GM12878 (cell line): ENCODE measurements at regions not wholly inside any gene's neighbourhood (a gene's known extent, or its start where the extent isn't known, plus 50 kb on each side); places are given as distances from the start of the nearest gene placed in this dataset.

ENCODE experiments used
- BCL11A ChIP-seq: IDR thresholded peaks from 2 replicates; pipeline ENCODE4 v1.6.1; 2011; ENCODE audit warnings: low read depth, low read length
- EP300 ChIP-seq, 2 experiments: fragments of 150-350 bp in 1 of 2; IDR thresholded peaks; 2 replicates each; pipeline ENCODE4 v1.6.1; 2011 to 2012; ENCODE audit warnings: low read depth in 2 of 2, low read length in 2 of 2, borderline replicate concordance in 1 of 2, improper control_type of control experiment in 1 of 2, inconsistent platforms in 1 of 2; ENCODE audit not compliant: control insufficient read depth in 1 of 2
- NFYB ChIP-seq: IDR thresholded peaks from 2 replicates; pipeline ENCODE4 v1.6.1; 2011; ENCODE audit warnings: low read depth, mild to moderate bottlenecking, low read length, improper control_type of control experiment, moderate library complexity; ENCODE audit not compliant: insufficient read depth
- POLR2AphosphoS5 ChIP-seq: IDR thresholded peaks from 2 replicates; pipeline ENCODE4 v1.6.1; 2011; ENCODE audit warnings: mild to moderate bottlenecking, low read length, inconsistent platforms
- RFX5 ChIP-seq: IDR thresholded peaks from 2 replicates; pipeline ENCODE4 v1.6.1; 2011; ENCODE audit warnings: low read depth, low read length, improper control_type of control experiment
- ZNF217 ChIP-seq: fragments of 450-650 bp; IDR thresholded peaks from 2 replicates; pipeline ENCODE4 v1.6.1; 2017; ENCODE audit warnings: antibody characterized with exemption, mild to moderate bottlenecking
- TF ChIP-seq, protein P1 (sequence below), 3 experiments: IDR thresholded peaks in 2 of 3; conservative IDR thresholded peaks in 1 of 3; 2 replicates each; pipeline ENCODE4 v1.5.1; 2011; ENCODE audit warnings: low read depth in 3 of 3, low read length in 3 of 3, mild to moderate bottlenecking in 3 of 3, control low read depth in 2 of 3, moderate library complexity in 2 of 3, inconsistent platforms in 1 of 3, mixed read lengths in 1 of 3; ENCODE audit not compliant: control insufficient read depth in 2 of 3, insufficient read depth in 1 of 3; ENCODE audit errors: extremely low read depth in 1 of 3
- TF ChIP-seq, protein P2 (sequence below): IDR thresholded peaks from 2 replicates; pipeline ENCODE4 v1.6.1; 2012; ENCODE audit warnings: low read depth, low read length, improper control_type of control experiment
- TF ChIP-seq, protein P3 (sequence below): IDR thresholded peaks from 2 replicates; pipeline ENCODE4 v1.6.1; 2011; ENCODE audit warnings: borderline replicate concordance, low read depth, mild to moderate bottlenecking, moderate library complexity, low read length; ENCODE audit not compliant: insufficient read depth, poor library complexity, severe bottlenecking
- TF ChIP-seq, protein P4 (sequence below): IDR thresholded peaks from 2 replicates; pipeline ENCODE4 v1.6.1; 2012; ENCODE audit warnings: low read depth, low read length, improper control_type of control experiment

- no peak for TF ChIP-seq EP300 (IDR thresholded peaks at IDR 0.05; ENCODE audit: borderline replicate concordance in 1 of 2, control insufficient read depth in 1 of 2, low read depth in 2 of 2, low read length in 2 of 2)
- TF ChIP-seq, protein P1, sequence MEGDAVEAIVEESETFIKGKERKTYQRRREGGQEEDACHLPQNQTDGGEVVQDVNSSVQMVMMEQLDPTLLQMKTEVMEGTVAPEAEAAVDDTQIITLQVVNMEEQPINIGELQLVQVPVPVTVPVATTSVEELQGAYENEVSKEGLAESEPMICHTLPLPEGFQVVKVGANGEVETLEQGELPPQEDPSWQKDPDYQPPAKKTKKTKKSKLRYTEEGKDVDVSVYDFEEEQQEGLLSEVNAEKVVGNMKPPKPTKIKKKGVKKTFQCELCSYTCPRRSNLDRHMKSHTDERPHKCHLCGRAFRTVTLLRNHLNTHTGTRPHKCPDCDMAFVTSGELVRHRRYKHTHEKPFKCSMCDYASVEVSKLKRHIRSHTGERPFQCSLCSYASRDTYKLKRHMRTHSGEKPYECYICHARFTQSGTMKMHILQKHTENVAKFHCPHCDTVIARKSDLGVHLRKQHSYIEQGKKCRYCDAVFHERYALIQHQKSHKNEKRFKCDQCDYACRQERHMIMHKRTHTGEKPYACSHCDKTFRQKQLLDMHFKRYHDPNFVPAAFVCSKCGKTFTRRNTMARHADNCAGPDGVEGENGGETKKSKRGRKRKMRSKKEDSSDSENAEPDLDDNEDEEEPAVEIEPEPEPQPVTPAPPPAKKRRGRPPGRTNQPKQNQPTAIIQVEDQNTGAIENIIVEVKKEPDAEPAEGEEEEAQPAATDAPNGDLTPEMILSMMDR (IDR thresholded peaks at IDR 0.05 in 2 of 3, conservative IDR thresholded peaks at IDR 0.05 in 1 of 3; ENCODE audit: control insufficient read depth in 2 of 3, extremely low read depth in 1 of 3, insufficient read depth in 1 of 3, low read depth in 3 of 3, low read length in 3 of 3): no peak
- TF ChIP-seq NFYB: no peak
- TF ChIP-seq, protein P2, sequence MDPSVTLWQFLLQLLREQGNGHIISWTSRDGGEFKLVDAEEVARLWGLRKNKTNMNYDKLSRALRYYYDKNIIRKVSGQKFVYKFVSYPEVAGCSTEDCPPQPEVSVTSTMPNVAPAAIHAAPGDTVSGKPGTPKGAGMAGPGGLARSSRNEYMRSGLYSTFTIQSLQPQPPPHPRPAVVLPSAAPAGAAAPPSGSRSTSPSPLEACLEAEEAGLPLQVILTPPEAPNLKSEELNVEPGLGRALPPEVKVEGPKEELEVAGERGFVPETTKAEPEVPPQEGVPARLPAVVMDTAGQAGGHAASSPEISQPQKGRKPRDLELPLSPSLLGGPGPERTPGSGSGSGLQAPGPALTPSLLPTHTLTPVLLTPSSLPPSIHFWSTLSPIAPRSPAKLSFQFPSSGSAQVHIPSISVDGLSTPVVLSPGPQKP: no peak
- TF ChIP-seq, protein P3, sequence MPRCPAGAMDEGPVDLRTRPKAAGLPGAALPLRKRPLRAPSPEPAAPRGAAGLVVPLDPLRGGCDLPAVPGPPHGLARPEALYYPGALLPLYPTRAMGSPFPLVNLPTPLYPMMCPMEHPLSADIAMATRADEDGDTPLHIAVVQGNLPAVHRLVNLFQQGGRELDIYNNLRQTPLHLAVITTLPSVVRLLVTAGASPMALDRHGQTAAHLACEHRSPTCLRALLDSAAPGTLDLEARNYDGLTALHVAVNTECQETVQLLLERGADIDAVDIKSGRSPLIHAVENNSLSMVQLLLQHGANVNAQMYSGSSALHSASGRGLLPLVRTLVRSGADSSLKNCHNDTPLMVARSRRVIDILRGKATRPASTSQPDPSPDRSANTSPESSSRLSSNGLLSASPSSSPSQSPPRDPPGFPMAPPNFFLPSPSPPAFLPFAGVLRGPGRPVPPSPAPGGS: no peak
- TF ChIP-seq ZNF217: no peak
- no peak for TF ChIP-seq POLR2AphosphoS5
- no peak for TF ChIP-seq RFX5
- no peak for TF ChIP-seq BCL11A
- TF ChIP-seq, protein P4, sequence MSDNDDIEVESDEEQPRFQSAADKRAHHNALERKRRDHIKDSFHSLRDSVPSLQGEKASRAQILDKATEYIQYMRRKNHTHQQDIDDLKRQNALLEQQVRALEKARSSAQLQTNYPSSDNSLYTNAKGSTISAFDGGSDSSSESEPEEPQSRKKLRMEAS: no peak
Measured at GRCh38 chr10:65419629-65420028, 1506.2 kb upstream of the LRRTM3 start.
